SW480 (cell line): ENCODE measurements at regions not wholly inside any gene's neighbourhood (a gene's known extent, or its start where the extent isn't known, plus 50 kb on each side); places are given as distances from the start of the nearest gene placed in this dataset.

ENCODE experiments used
- DNase-seq: peaks from one replicate; pipeline ENCODE4 v3.0.0-alpha.2; 2016; ENCODE audit warnings: low spot score

- no peak for DNase-seq
These were observed 50.0 kb upstream of the ARHGEF26 start for GRCh38 chr3:154071146-154071545.
